ENCODE measurements at regions not wholly inside any gene's neighbourhood (a gene's known extent, or its start where the extent isn't known, plus 50 kb on each side); places are given as distances from the start of the nearest gene placed in this dataset.
"Not testable (repeated sequence)": the region's sequence is repeated elsewhere in the genome, so short reads cannot be mapped to it uniquely, and the experiment has no call there.

DNA sequence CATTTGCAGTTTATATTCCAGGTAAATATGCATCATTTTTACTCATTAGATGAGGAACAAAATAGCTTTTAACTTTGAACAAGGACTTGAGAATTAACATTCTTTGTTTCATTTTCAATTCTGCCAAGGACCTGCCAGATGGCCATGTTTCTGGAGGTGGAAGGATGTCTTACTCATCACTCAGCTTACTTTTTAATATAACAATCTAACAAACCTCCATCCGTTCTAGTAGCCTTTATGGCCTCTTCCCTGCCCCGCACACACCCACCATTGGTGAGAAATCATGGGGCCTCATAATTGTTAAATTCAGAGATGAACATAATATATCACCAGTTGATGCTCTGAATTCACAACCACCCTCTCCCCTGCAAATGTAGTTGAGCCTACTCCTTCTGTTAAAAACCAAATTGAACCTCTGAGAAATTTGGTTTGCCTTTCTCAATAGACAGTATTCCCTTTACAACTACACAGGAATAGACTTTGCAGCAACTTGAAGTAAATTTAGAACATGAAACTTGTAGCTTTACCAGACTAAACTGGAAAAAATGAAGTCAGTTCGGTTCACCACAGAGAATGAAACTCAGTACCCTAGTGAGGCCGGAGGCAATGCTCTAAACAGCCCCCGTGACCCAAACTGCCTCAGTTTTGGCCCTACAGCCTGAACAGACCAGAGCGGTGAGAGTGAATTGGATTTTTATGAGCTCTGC, 50.1 kb upstream of the ACSL4 start:
- no peak for DNase-seq

DNA sequence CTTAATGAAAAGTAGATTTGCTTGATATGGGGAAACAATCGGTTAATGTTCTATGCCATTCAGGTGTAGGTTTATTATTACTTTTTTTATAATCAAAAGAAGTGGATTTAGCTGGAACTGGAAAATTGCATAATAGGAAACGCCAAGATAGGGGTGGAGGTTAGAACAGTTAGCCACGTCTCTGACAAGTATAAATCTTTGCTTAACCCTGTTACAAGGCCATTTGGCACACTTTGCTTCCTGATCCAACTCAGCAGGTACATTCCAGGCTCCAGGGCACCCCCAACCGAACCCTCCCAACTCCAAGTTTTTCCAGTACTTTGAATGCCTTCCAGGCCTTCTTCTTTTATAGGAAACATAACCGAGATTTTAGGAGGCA, 50.6 kb upstream of the ACSL4 start:
- DNase-seq: no peak

DNA sequence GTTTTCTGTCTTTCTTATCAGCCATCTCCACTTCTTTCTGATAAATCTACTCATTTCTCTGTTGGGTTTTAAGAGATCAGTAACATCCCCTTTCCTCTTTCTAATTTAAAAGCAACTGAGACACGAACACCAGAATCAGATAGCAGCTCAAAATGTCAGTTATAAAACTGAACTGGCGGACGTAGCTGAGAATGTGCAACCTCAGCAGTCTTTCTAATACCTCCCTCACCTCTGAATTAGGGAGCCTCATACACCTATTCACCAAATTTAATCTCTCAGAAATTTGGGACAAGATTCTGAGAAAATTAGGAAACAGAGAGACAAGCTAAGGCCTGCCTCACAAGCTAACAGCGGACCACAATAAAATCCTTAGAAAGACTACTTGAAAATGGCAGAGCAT, 52.0 kb upstream of the ACSL4 start:
- no peak for DNase-seq

- not testable (repeated sequence) for DNase-seq
These were observed 57.5 kb upstream of the ACSL4 start for GRCh38 chrX:109790511-109790910.

- DNase-seq: no peak
These were observed 60.1 kb upstream of the ACSL4 start for GRCh38 chrX:109793191-109793590.

GRCh38 chrX:109795682-109796081, 62.6 kb upstream of the ACSL4 start:
- no peak for DNase-seq

DNA sequence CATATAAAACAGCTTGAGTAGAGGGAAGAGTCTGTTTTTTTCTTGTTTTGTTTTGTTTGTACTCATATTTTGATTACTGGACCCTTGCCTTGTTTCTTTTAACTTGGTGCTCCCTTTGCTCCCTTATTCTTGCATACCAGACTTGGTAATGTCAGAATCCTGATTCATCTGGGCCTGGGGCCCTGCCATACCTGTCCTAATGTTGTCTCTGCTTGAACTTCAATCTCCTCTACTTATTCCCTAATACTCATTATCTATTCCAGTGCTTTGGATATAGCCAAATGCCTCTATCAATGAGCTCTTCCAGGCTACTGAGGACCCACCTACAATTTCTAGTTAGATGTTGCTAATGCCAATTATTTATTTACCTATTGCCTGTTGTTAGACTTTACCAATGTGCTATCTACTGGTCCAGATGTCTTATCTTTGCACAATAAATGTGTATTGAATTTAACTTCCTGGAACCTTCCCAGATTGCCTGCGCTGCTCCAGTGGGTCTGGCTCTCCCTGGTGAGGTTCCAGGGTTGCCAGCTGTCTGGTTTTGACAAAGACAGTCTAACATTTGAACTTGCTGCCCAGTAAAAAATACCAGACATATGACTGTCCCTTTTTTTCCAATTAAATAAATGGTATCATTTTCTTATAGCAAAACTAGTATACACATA, 64.4 kb upstream of the ACSL4 start:
- DNase-seq: no peak

GRCh38 chrX:109812236-109812635, 79.2 kb upstream of the ACSL4 start:
- no peak for DNase-seq

DNA sequence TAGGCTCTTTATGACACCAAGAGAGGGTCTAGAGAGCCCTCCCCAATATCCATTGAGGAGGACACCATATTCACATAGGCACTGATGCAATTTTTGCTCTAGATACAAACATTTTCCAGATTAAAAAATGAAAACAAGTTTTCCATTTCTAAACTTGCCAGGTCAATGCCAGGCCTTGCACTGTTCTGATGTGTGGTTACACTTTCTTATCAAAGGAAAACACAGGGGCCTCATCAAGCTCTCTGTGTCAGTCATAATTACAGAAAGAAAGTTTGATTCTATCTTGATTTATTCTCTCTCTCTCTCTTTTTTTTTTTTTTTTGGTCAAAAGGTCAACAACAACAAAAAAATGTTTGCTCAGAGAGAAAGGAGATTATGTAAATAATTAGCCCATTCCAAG, 80.2 kb upstream of the ACSL4 start:
- no peak for DNase-seq

GRCh38 chrX:109818976-109819375, 85.9 kb upstream of the ACSL4 start:
- DNase-seq: no peak

- no peak for DNase-seq
These were observed 89.8 kb upstream of the ACSL4 start for GRCh38 chrX:109822861-109823260.

DNA sequence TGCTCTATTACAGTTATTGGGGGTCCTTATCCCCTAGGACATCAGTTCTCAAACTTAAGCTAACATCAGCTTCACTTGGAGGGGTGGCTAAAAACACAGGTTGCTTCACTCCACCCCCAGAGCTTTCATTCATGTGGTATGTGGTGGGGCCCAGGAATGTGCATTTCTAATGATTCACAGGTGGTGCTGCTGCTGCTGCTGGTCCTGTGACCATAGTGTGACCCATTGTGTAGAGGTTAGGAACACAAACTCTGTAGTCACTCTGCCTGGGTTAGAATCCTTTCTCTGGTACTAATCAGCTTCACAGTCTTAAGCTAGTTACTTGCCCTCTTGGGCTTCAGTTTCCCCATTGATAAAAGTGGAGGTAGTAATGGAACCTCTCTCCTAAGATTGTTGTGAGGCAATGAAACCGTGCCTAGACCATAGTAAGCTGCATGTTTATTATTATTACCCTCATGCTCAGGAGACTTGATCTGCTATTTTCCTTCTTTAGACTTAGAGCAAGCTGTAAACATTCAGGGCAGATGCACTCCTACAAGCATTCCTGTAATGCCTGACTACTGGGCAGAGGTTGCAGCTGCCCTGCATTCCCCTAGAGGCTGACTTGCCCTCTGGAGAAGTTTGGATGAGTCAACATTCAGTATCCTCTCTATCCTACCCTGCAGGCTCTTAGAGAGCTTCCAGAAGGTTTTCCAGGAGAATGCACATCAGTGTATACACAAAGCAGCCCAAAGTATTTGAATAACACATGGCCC, 94.1 kb upstream of the ACSL4 start:
- DNase-seq: no peak

DNA sequence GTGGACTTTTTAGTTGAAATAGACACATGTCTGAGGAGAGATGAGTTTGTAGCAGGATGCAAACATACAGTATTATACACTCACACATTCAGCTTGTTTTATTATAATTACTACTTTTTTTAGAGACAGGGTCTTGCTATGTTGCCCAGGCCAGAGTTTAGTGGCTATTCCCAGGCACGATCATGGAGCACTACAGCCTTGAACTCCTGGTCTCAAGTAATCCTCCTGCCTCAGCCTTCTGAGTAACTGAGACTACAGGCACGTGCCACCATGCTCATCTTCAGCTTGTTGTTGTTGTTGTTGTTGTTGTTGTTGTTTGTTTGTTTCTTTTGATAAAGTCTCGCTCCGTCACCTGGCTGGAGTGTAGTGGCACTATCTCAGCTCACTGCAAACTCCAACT, 94.7 kb upstream of the ACSL4 start:
- DNase-seq: no peak

DNA sequence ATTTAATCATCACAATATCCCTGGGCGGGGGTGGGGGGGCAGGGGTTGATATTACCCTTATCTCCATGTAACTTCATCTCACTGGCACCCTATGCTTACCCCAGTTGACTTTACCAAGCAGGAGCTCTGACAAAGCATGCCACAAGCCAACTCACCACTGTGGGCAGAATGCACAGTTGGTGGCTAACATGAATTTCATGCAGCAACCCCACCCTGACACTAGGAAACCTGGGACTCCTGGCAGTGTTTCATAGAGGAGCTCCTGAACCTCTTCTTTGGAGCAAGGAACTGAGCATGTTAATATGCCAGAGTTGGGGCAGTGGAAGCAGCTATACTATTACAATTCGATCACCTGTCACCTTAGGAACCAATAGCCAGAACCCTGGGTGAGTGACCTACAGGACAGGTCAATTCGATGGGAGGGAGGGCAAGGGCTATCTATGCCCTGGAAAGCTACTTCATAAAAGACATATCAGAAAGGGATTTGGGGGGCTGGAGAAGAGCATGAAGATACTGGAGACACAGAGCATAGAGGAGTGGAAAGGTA, 97.2 kb upstream of the ACSL4 start:
- DNase-seq: no peak

DNA sequence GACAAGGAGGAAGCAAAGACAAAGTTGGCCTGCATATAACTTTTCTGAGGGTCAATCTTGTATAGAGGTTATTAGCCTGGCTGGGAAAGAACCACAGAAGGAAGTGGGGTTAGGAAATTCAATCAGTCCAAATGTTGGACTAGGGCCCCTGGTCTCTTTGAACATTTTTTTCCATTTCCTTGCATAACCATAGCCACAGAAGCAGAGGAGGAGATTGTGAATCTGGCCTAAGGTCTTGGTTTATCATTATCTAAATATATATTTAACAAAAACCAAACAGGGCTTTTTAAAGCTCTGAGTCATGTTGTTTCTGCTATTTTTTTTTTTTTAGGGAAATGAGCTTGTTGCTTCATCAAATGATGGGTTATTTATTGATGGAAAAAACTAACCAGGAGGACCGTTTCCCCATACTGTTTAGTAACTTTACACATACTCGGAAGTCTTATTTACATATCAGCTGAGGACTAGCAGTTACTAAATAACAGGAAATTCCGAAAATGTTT, 97.7 kb upstream of the ACSL4 start:
- no peak for DNase-seq

GRCh38 chrX:109831326-109831985, 98.4 kb upstream of the ACSL4 start:
- no peak for DNase-seq

- DNase-seq: no peak
These were observed 106.9 kb upstream of the ACSL4 start for GRCh38 chrX:109839694-109840567.

- no peak for DNase-seq
These were observed 107.5 kb upstream of the ACSL4 start for GRCh38 chrX:109840585-109840984.

DNA sequence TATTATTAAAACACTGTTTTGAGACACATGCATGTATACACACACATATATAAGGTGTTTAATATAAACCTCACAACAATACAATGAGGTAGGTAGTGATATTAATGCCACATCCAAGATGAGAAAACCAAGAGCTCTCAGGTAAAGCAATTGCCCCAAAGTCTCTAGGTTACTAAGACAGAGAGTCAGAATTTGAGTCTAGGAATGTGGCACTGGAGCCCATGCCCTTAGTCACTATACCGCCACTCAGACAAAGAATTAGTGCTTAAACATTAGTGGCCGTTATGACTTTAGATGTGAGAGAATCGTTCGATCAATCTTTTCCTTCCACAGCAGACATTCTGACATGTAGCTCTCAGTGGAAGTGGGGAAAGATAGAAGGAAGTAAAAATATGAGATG, 108.2 kb upstream of the ACSL4 start:
- DNase-seq: no peak

- no peak for DNase-seq
These were observed 109.0 kb upstream of the ACSL4 start for GRCh38 chrX:109841869-109842579.

DNA sequence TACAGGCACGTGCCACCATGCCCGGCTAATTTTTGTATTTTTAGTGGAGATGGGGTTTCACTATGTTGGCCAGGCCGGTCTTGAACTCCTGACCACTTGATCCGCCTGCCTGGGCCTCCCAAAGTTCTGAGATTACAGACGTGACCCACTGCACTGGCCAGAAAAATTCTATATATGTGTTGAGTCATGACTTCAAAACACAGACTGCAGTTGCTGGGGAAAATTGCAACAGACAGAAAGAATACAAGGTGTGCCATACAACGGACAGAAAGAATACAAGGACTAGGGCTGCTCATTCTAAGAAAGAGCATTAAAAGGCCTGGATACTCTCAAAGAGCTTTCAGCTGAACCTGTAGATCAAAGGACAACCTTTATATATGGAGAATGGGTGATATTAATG, 109.6 kb upstream of the ACSL4 start:
- DNase-seq: no peak
